Subcutaneous abdominal adipose tissue (tissue), 5 donors: ENCODE measurements at regions not wholly inside any gene's neighbourhood (a gene's known extent, or its start where the extent isn't known, plus 50 kb on each side); places are given as distances from the start of the nearest gene placed in this dataset.
"Not testable (repeated sequence)": the region's sequence is repeated elsewhere in the genome, so short reads cannot be mapped to it uniquely, and the experiment has no call there.

ENCODE experiments used
- H3K27ac ChIP-seq: one replicate; pipeline ENCODE4 v1.7.0; 2013; ENCODE audit warnings: low read depth, mild to moderate bottlenecking, inconsistent platforms, low read length, moderate library complexity
- H3K27me3 ChIP-seq, 5 donors: one replicate each; pipeline ENCODE4 v1.7.0; 2013; ENCODE audit warnings: low read length in 5 of 5, inconsistent platforms in 1 of 5; ENCODE audit not compliant: control insufficient read depth in 5 of 5, insufficient read depth in 4 of 5
- H3K36me3 ChIP-seq, 5 donors: one replicate each; pipeline ENCODE4 v1.7.0; 2013; ENCODE audit warnings: low read length in 5 of 5; ENCODE audit not compliant: control insufficient read depth in 5 of 5, insufficient read depth in 5 of 5
- H3K4me1 ChIP-seq, 5 donors: one replicate each; pipeline ENCODE4 v1.7.0; 2013; ENCODE audit warnings: low read length in 5 of 5, mild to moderate bottlenecking in 3 of 5, moderate library complexity in 1 of 5; ENCODE audit not compliant: control insufficient read depth in 5 of 5, insufficient read depth in 5 of 5
- H3K4me3 ChIP-seq, 5 donors: one replicate each; pipeline ENCODE4 v1.7.0; 2013; ENCODE audit warnings: low read length in 5 of 5, low read depth in 1 of 5
- H3K9ac ChIP-seq, 5 donors: one replicate each; pipeline ENCODE4 v1.7.0; 2013; ENCODE audit warnings: low read length in 5 of 5, mild to moderate bottlenecking in 4 of 5, moderate library complexity in 3 of 5
- H3K9me3 ChIP-seq, 5 donors: one replicate each; pipeline ENCODE4 v1.7.0; 2013; ENCODE audit warnings: low read length in 5 of 5; ENCODE audit not compliant: control insufficient read depth in 5 of 5
- donor health status: healthy.
- donor health status: healthy.
- donor health status: healthy.
- donor health status: healthy.
- donor health status: healthy.

GRCh38 chr15:26295336-26296085 is 432.4 kb upstream of the ATP10A start:
- Histone ChIP-seq H3K4me3 (no peak overlapping the region), H3K27me3 (peaks cover 0 to 5% (median 0%) of the 10 kb centered on the region in 5 donors), H3K4me1 (no peaks in the 10 kb centered on the region), H3K27ac (no peak overlapping the region), H3K9ac (no peak overlapping the region), H3K36me3 (no peaks in the 10 kb centered on the region), H3K9me3 (peaks cover 0 to 5% (median 2%) of the 10 kb centered on the region in 5 donors)

DNA sequence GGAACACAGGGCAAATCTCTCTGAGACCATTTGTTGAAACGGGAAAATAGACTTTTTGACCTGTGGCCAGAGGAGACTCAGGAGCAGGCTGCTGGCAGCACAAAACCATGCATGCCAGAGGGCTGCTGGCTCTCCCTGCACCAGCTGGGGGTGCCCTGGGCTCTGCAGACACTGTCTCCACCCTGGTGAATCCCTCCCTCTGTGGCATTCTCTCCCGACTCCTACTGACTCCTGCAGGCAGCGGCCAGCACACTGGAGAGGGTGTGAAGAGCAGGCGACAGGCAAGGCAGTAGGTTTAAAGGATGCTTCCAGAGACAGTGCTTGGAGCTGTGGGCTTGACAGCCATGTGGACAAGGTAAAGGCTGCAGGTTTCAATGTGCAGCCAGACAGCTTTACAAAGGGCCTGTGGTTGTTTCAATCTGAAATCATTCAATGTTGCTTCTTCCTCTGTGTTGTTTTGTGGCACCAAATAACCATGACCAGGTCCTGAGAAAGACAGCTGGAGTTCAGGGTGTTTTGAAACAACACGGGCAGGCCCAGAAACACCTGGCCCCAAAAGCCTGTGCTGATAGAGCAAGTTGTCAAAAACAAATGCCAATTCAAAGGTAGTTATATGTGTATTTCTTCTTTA is 431.0 kb upstream of the ATP10A start:
- Histone ChIP-seq H3K27ac (no peak overlapping the region), H3K4me1 (no peaks in the 10 kb centered on the region), H3K9me3 (peaks cover 0 to 8% (median 8%) of the 10 kb centered on the region in 5 donors), H3K36me3 (no peaks in the 10 kb centered on the region), H3K4me3 (no peak overlapping the region), H3K27me3 (peaks cover 0 to 5% (median 0%) of the 10 kb centered on the region in 5 donors), H3K9ac (no peak overlapping the region)

DNA sequence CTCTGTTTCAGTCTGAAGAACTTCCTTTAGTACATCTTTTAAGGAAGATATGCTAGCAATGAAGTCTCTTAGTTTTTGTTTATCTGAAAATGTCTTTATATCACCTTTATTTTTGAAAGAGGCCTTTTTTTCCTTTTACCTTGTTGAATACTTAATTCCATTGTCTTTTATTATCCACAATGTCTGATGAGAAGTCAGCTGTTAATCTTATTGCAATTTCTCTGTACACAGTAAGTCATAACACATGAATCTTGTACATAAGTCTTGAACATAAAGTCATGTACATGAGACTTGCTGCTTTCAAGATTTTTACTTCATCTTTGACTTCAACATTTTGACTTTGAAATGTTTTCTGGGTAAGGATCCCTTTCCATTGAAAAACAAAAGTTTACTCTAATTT is 424.3 kb upstream of the ATP10A start:
- H3K9me3 ChIP-seq: peaks cover 0 to 19% (median 16%) of the 10 kb centered on the region in 5 donors
- no peak overlapping the region for H3K27ac ChIP-seq
- no peaks in the 10 kb centered on the region for H3K36me3 ChIP-seq
- H3K27me3 ChIP-seq: no peaks in the 10 kb centered on the region
- H3K9ac ChIP-seq: no peak overlapping the region
- no peak overlapping the region for H3K4me3 ChIP-seq
- H3K4me1 ChIP-seq: no peaks in the 10 kb centered on the region

DNA sequence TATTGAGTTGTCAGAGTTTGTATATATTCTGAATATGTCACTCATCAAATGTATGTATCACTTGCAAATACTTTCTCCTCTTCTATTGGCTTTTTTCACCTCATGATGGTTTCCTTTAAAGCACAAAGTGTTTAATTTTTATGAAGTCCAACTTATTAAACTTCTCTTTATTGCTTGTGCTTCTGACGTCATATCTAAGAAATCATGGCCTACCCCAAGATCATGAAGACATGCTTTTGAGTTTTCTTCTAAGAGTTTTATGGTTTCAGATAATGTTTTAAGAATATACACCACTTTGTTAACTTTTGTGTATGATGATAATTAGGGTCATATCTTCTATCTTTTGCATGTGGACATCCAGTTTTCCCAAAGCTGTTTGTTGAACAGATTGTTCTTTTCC is 417.2 kb upstream of the ATP10A start:
- H3K27me3 ChIP-seq: no peaks in the 10 kb centered on the region

DNA sequence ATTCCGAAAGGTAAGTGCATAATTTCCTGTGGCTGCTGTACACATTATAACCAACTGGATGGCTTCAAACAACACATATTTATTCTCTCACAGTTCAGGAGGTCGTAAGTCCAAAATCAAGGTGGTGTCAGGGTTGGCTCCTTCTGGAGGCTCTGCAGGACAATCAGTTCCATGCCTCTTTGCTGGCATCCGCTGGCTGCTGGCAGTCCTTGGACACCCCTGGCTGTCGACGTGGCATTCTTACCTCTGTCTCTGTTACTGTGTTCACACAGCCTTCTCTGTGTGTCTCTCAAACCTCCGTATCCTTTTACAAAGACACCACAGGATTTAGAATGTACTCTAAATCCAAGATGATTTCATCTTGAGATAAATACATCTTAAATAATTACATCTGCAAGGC is 398.8 kb upstream of the ATP10A start:
- Histone ChIP-seq H3K27ac (no peak overlapping the region), H3K4me3 (no peak overlapping the region), H3K4me1 (no peaks in the 10 kb centered on the region), H3K9me3 (no peaks in the 10 kb centered on the region), H3K9ac (no peak overlapping the region), H3K27me3 (peaks cover 0 to 2% (median 0%) of the 10 kb centered on the region in 5 donors), H3K36me3 (no peaks in the 10 kb centered on the region)

More for the DNA sequence above, 417.2 kb upstream of the ATP10A start:
- Histone ChIP-seq H3K9me3 (no peaks in the 10 kb centered on the region), H3K36me3 (no peaks in the 10 kb centered on the region), H3K27ac (no peak overlapping the region), H3K9ac (no peak overlapping the region), H3K4me1 (no peaks in the 10 kb centered on the region), H3K4me3 (no peak overlapping the region)

GRCh38 chr15:26261413-26261812 is 398.3 kb upstream of the ATP10A start:
- Histone ChIP-seq H3K9ac (no peak overlapping the region), H3K27me3 (peaks cover 0 to 2% (median 0%) of the 10 kb centered on the region in 5 donors), H3K9me3 (no peaks in the 10 kb centered on the region), H3K27ac (no peak overlapping the region), H3K36me3 (no peaks in the 10 kb centered on the region), H3K4me3 (no peak overlapping the region), H3K4me1 (no peaks in the 10 kb centered on the region)

DNA sequence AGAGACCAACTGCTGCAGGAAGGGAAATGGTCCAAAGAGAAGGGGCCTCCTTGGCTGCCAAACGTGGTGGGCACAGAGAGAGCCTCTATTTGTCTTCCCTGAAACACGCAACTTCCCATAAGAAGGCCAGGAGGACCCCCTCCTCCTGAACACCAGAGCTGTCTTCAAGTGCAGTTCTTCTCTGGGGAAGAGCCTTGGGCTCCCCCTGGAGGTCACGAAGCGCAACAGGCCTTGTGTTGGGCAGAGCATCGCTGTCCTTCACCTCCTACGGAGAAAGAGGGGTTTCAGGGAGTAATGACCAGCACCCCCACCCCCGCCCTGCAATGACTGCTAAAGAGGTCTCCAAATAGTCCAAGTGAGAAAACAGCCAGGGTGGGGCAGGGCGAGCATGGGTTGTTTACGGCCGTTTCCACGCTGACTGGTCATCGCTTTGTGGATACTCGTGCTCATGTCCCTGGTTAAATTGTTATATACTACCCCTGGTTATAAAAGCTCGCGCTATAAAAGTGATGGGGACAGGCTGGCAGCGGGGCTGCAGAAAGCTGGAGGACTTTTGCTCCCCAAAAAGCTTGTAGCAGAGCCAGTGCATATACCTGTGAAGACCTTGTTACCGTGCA is 397.5 kb upstream of the ATP10A start:
- Histone ChIP-seq H3K9me3 (no peaks in the 10 kb centered on the region), H3K9ac (no peak overlapping the region), H3K27ac (no peak overlapping the region), H3K27me3 (peaks cover 0 to 2% (median 0%) of the 10 kb centered on the region in 5 donors), H3K4me3 (no peak overlapping the region), H3K4me1 (no peaks in the 10 kb centered on the region), H3K36me3 (no peaks in the 10 kb centered on the region)

DNA sequence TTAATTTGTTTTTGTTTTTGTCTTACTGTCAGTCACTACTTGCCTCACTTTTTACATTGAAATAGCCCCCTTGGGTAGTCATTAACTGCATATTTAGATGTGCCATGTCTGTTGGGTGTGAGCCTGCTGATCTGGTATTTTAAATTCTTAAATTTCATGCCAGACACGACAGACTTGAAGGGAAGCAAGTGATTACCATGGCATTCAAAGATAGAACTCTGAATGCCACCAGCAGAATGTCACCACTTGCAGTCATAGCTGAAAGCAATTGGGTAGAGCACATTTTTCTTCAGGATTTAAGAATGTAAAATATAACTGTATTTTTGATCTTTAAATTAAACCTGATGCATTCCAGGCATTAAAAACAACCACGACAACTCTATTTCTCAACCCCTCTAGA is 396.5 kb upstream of the ATP10A start:
- Histone ChIP-seq H3K4me3 (no peak overlapping the region), H3K9me3 (no peaks in the 10 kb centered on the region), H3K36me3 (no peaks in the 10 kb centered on the region), H3K4me1 (no peaks in the 10 kb centered on the region), H3K27ac (no peak overlapping the region), H3K27me3 (peaks cover 0 to 2% (median 0%) of the 10 kb centered on the region in 5 donors), H3K9ac (no peak overlapping the region)

- not testable (repeated sequence) for H3K4me1 ChIP-seq, H3K9me3 ChIP-seq, H3K27ac ChIP-seq, H3K9ac ChIP-seq, H3K4me3 ChIP-seq, H3K36me3 ChIP-seq, H3K27me3 ChIP-seq
Observed at GRCh38 chr15:26244782-26245181, 381.7 kb upstream of the ATP10A start.

GRCh38 chr15:26243382-26243781 is 380.3 kb upstream of the ATP10A start:
- H3K4me1 ChIP-seq: no peaks in the 10 kb centered on the region
- H3K36me3 ChIP-seq: no peaks in the 10 kb centered on the region
- no peak overlapping the region for H3K4me3 ChIP-seq
- no peaks in the 10 kb centered on the region for H3K27me3 ChIP-seq
- H3K27ac ChIP-seq: no peak overlapping the region
- peaks cover 0 to 7% (median 0%) of the 10 kb centered on the region in 5 donors for H3K9me3 ChIP-seq
- no peak overlapping the region for H3K9ac ChIP-seq
